ENCODE measurements at regions not wholly inside any gene's neighbourhood (a gene's known extent, or its start where the extent isn't known, plus 50 kb on each side); places are given as distances from the start of the nearest gene placed in this dataset.

DNA sequence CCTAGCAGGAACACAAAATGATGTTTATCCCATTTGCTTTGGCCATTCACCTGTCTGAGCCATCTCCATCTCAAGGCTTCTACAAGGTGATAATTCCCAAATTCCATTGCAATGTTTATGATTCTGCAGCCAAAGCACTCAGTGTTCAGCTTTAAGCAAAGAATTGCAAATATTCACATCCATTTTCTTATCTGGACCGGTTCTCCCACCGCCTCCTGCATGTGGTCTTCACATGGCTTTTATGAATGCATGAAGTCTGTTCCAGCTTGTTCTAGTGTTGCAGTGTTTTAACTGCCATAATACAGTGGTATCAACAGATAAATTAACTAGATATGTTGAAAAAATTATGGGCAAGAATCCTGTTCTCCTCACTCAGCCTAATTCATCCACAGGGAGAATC is 443.0 kb upstream of the KLF4 start:
- intact Hi-C loops (cut with DNase I): no loop called here
- no peaks in the 10 kb centered on the region for H3K9me3 ChIP-seq
- H3K27ac ChIP-seq: no peak overlapping the region
- no peaks in the 10 kb centered on the region for H3K4me1 ChIP-seq
- TF ChIP-seq, protein P1, sequence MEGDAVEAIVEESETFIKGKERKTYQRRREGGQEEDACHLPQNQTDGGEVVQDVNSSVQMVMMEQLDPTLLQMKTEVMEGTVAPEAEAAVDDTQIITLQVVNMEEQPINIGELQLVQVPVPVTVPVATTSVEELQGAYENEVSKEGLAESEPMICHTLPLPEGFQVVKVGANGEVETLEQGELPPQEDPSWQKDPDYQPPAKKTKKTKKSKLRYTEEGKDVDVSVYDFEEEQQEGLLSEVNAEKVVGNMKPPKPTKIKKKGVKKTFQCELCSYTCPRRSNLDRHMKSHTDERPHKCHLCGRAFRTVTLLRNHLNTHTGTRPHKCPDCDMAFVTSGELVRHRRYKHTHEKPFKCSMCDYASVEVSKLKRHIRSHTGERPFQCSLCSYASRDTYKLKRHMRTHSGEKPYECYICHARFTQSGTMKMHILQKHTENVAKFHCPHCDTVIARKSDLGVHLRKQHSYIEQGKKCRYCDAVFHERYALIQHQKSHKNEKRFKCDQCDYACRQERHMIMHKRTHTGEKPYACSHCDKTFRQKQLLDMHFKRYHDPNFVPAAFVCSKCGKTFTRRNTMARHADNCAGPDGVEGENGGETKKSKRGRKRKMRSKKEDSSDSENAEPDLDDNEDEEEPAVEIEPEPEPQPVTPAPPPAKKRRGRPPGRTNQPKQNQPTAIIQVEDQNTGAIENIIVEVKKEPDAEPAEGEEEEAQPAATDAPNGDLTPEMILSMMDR (IDR thresholded peaks at IDR 0.05): no peak
- no peaks in the 10 kb centered on the region for H3K36me3 ChIP-seq
- DNase-seq (no peak), ATAC-seq (no peak)
- no peak overlapping the region for H3K4me3 ChIP-seq
- no peaks in the 10 kb centered on the region for H3K27me3 ChIP-seq (ENCODE audit: low read depth)

DNA sequence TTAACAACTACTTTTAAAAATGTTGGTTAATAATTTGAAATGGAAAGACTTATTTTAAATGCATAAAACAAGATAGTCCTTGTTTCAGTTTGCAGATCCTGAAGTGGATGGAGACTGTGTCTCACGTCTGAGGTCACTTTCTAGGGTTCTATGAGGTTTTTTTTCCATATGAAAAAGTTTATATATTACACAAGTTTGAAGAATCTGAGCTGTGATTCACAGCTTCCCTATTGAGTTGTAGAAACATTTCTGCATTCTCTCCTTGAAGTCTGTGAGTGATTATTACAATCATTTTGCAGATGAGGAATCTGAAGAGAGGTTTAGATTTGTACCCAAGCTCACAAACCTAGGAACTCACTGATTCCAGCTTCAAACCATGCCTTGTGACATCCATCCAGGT is 442.5 kb upstream of the KLF4 start:
- Histone ChIP-seq H3K4me1 (no peaks in the 10 kb centered on the region), H3K4me3 (no peak overlapping the region), H3K9me3 (no peaks in the 10 kb centered on the region), H3K27ac (no peak overlapping the region), H3K36me3 (no peaks in the 10 kb centered on the region), H3K27me3 (ENCODE audit: low read depth) (no peaks in the 10 kb centered on the region)
- TF ChIP-seq, protein P1 (IDR thresholded peaks at IDR 0.05): no peak
- DNase-seq: no peak
- intact Hi-C loops (cut with DNase I): no loop called here
- ATAC-seq: no peak

DNA sequence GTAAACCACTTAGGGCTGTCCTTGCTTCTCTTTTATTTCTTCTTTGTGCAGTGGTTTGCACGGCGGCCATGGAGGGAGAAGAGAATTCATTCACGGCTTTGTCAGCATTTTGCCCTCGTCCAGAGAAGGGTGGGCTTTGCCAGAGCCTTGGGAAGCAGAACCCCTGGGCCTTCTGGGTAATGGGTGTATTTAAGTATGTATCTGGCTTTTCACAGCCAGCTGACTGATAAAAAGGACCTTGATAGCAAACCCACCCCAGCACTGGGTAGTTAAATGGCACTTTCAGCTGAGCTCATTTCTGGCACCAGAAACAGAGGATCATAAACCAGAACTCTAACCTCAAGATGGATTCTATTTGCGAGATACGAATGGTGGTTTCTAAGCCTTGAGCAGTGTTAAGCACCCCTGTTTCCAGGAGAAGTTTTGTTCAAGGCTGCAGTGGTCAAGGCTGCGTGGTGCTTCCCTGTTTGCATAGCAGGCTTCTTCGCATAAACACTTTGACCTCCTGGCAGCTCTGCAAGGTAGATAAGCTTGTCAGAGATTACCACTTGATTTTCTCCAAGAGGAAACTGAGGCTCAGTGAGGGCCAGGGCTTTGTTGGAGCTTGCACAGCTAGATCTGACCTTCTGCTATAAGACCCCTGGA is 441.6 kb upstream of the KLF4 start:
- ATAC-seq (no peak), DNase-seq (no peak)
- Histone ChIP-seq H3K27me3 (ENCODE audit: low read depth) (no peaks in the 10 kb centered on the region), H3K9me3 (no peaks in the 10 kb centered on the region), H3K36me3 (no peaks in the 10 kb centered on the region), H3K4me3 (no peak overlapping the region), H3K4me1 (no peaks in the 10 kb centered on the region), H3K27ac (no peak overlapping the region)
- intact Hi-C loops (cut with DNase I): no loop called here
- TF ChIP-seq, protein P1 (IDR thresholded peaks at IDR 0.05): no peak

DNA sequence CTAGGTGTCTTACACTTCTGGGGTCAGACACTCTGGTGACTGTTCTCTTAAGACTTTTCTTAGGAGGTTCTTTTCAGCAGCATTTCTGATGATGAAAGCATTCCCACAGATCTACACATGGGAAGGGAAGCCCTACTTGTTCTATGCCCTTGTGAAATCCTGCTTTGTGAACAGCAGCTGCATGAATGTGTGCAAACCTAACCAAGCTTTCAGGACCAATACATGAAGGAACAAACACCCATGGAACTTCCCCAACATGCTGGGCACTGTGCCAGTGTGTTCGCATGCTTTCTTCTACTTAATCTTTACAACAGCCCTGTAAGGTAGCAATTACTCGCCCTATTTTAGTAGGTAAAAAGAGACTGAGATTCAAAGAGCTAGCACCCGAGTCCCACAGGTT is 439.9 kb upstream of the KLF4 start:
- no peaks in the 10 kb centered on the region for H3K27me3 ChIP-seq (ENCODE audit: low read depth)
- peak; percentile 46 to 66 for ATAC-seq
- H3K36me3 ChIP-seq: no peaks in the 10 kb centered on the region
- no peak overlapping the region for H3K27ac ChIP-seq
- peak; percentile 74 for DNase-seq
- intact Hi-C loops (cut with DNase I): no loop called here
- no peaks in the 10 kb centered on the region for H3K4me1 ChIP-seq
- no peak overlapping the region for H3K4me3 ChIP-seq
- TF ChIP-seq, protein P1 (IDR thresholded peaks at IDR 0.05): no peak
- H3K9me3 ChIP-seq: no peaks in the 10 kb centered on the region

DNA sequence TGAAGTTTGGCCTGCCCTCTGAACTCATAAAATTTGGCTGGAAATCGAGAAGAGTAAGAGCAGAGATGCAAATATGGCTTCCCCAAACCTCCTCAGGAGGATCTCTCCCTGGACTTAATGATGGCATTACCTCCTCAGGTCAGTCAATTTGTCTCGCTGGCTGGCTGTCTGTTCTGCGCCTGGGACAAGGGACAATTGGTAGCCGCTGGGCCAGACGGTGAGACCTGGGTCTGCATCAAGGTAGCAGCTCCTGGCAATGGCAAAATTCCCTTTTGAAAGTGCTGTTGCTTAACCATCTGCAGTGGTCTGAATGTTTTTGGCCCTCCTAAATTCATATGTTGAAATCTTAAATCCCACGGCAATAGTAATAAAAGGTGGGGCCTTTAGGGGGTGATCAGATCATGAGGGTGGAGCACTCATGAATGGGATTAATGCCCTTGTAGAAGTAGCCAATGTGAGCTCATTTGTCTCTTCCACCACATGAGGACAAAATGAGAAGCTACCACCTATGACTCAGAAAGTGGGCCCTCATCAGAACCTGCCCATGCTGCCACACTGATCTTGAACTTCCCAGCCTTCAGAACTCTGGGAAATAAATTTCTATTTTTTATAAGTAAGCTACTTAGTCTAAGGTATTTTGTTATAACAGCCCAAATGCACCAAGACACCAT is 439.3 kb upstream of the KLF4 start:
- H3K36me3 ChIP-seq: no peaks in the 10 kb centered on the region
- no peaks in the 10 kb centered on the region for H3K4me1 ChIP-seq
- no peaks in the 10 kb centered on the region for H3K9me3 ChIP-seq
- no peaks in the 10 kb centered on the region for H3K27me3 ChIP-seq (ENCODE audit: low read depth)
- no peak overlapping the region for H3K4me3 ChIP-seq
- TF ChIP-seq, protein P1 (IDR thresholded peaks at IDR 0.05): no peak
- intact Hi-C loops (cut with DNase I): no loop called here
- no peak for ATAC-seq
- DNase-seq: no peak
- H3K27ac ChIP-seq: no peak overlapping the region

All from lower lobe of right lung (tissue), 2 donors.